ENCODE measurements at regions not wholly inside any gene's neighbourhood (a gene's known extent, or its start where the extent isn't known, plus 50 kb on each side); places are given as distances from the start of the nearest gene placed in this dataset.

GRCh38 chr18:8458546-8459215, 150.6 kb upstream of the RAB12 start:
- DNase-seq = no peak

DNA sequence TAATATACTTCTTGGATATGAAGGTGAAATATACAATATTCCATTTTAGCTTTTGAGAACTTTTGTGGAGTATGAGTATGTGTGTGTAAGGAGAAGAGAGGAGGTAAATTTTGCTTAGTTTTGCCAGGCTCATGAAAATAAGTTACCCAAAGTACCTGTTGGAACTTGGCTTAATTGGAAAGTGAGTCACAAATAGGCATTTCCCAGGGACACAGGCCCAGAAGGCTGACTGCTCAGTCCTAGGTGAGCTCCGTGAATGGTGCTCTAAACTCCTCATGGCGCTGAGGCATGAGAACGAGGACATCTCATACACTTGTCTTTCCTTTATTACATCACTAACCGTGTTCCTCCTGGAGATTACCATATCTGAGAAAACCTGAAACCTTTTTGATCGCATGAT, 148.5 kb upstream of the RAB12 start:
- DNase-seq = no peak

- no peak for DNase-seq
Measured at GRCh38 chr18:8461544-8461943, 147.7 kb upstream of the RAB12 start.

GRCh38 chr18:8462651-8463185, 146.5 kb upstream of the RAB12 start:
- no peak for DNase-seq

DNA sequence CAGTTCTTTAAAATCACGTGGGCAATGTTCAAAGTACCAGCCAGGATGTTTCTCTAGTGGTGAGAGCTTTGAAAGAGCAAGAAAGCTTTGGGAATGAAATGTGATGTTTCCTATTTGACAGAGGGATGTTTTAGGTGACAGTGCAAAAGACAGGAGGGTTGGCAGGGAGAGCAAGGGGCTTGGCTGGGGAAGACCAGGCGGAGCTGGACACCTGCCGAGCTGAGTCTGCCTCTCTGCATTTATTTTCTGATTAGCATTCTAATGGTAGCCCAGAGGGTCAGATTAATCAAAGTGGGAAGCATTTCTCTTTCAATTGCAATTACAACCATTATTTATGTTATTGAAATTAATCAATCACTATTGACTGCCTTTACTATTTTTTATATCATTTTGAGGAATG, 145.4 kb upstream of the RAB12 start:
- no peak for DNase-seq

DNA sequence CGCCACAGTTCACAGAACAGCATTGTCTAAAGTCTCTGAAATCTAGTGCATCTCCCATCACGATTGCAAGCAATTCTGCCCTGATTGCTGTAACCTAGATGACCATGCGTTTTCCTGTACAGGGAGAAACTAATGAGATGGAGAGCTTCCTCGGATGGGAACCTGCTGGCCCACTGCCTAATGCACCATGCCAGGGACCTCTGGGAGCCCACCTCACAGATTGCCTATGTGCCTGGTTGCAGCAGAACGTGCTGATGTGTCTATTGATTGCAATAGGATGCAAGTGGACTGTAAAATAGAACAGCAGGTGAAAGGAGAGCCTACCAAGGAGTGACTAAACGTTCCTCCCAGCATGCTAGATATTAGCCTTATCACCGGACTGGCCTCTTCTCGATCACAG, 141.0 kb upstream of the RAB12 start:
- DNase-seq = no peak

GRCh38 chr18:8468921-8469335, 140.3 kb upstream of the RAB12 start:
- no peak for DNase-seq

DNA sequence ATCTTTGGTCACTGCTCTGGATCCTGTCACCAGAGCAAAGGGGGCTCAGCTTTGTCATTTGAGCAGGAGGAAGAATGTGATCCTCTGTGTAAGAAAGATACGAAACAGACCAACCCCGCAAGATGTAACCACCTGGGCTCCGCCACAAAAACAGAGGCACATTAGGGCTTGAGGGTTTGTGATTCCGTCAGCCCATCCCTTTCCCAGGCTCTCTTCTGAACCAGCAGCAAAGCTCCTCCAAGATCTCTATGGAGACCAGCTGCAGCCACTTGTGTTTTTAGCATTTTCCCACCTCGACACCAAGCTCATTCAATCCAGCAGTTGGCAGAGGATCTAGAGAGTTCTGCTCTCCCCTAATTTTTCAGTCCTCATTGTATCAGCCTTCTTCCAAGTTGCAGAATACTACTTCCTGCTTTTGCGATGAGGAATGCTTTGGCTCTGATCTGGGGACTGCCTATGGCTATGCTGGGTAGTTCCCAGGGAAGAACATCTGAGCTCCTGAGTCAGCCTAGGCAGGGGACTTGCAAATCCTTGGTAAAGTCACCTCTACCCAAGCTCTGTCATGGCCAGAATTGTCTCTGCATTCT, 139.6 kb upstream of the RAB12 start:
- no peak for DNase-seq

DNA sequence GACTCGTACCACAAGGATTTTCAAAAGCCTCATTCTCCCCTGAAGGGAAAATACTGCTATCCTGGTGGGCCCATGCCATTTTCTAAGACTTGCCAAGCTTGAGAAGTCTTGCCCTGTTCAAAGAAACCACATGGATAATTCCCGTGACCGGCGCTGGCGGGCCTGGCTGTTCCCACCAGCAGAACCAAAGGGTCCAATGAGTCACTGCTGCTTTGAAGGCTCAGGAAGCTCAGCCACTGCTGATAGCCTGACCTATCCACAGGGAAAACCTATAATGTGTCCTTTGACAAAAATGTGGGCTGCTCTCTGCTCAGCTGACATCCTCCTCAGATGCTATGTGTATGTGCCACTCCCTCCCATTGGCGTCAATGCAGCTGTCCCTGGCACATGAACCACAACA, 137.9 kb upstream of the RAB12 start:
- DNase-seq = no peak

GRCh38 chr18:8474661-8475060, 134.6 kb upstream of the RAB12 start:
- no peak for DNase-seq

DNA sequence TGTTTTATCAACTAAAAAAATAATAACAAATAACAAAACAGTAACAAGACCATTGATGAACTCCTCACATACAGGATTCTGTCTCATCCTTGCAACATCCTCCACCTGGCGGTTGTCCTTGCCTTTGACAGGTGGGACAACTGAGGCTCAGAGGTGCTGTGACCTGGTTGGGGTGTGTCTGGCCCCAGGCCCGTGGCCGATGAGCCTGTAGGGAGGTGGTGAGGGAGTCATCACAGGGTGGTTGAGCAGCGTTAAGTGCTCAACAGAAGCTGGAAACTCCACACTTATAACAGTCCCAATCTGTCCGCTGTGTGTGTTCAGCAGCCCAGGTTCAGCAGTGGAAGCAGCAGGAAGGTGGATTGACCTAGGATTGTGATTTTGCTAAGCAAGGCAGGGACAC, 131.6 kb upstream of the RAB12 start:
- DNase-seq = no peak

- peak; percentile 79 for DNase-seq
Measured at GRCh38 chr18:8478166-8478967, 130.9 kb upstream of the RAB12 start.

- DNase-seq = no peak
Measured at GRCh38 chr18:8478968-8479370, 130.3 kb upstream of the RAB12 start.

GRCh38 chr18:8479789-8480188, 129.4 kb upstream of the RAB12 start:
- no peak for DNase-seq

GRCh38 chr18:8480506-8481328, 128.5 kb upstream of the RAB12 start:
- no peak for DNase-seq

GRCh38 chr18:8484951-8485350, 124.3 kb upstream of the RAB12 start:
- no peak for DNase-seq

DNA sequence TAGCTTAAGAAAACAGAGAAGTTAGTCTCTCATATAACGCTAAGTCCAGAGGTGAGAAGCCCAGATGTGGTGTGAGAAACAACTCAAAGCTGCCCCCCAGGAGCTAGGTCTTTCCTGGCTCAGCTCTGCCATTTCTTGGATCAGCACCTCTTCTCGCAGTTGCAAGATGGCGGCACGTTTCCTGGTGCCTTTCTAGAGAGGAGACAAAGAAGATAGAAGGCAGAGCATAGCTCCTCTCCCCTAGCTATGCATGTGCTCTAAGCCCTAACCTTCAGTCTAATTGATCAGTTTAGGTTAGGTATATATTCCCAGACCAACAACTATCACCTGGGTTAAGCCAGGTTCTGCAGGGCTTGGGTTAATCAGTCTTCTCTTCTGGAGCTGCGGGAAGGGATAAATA, 119.5 kb upstream of the RAB12 start:
- no peak for DNase-seq

DNA sequence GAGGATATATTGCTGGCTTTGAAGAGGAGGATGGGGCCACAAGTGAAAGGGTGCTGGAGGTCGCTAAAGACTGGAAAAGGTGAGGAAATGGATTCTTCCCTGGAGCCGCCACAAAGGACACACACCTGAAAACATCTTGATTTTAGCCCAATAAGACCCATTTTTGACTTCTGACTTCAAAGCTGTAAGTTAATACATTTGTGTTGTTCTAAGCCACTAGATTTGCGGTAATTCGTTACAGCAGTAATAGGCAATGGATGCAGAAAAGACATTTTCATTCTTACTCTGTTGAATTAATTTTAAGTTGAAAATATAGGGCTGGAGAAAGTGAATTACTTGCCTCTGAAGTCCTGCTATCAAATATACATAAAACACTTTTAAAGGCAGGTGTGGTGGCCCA, 117.7 kb upstream of the RAB12 start:
- DNase-seq = no peak

DNA sequence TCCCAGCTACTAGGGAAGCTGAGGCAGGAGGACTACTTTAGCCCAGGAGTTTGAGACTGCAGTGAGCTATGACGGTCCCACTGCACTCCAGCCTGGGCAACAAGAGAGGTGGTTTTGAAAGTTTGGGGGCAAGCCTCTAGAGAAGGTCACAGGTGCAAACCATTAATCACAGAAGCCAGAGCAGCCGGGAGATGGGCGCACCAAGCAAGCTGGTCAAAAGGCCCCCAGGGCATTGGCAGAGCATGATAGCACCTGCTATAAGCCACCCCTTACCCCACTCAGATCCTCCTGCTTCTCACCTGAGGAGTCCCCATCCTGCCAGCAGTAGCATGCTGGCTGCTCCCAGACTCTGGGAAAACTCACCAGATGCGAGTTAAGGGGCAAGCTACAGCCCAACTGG, 116.1 kb upstream of the RAB12 start:
- no peak for DNase-seq

GRCh38 chr18:8496186-8496585, 113.1 kb upstream of the RAB12 start:
- no peak for DNase-seq

DNA sequence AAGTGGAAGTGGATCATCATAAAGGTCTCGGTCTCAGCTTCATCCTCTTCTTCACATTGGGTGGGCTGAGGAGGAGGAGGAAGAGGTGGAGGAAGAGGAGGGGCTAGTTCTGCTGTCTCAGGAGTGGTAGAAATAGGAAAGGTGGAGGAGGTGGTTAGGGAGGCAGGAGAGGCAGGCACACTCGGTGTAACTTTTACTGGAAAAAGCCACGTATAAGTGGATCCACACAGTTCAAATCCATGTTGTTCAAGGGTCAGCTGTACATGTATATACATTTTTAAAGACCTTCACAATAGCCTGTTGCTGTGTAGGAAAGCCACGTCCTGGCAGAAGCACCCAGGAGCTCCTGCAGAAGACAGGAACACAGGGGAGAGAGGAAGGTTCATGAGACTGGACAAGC, 110.3 kb upstream of the RAB12 start:
- DNase-seq = no peak

GRCh38 chr18:8499810-8500675, 109.2 kb upstream of the RAB12 start:
- DNase-seq = no peak

All from suppressor macrophage treated with lipopolysaccharide for 4 hours (primary cell).